Uterus (tissue), 2 donors: ENCODE measurements at regions not wholly inside any gene's neighbourhood (a gene's known extent, or its start where the extent isn't known, plus 50 kb on each side); places are given as distances from the start of the nearest gene placed in this dataset.

ENCODE experiments used
- CTCF ChIP-seq, 4 experiments: fragments of 200-600 bp in 2 of 4; fragments of 450-650 bp in 2 of 4; sonication (generic) in 2 of 4; IDR thresholded peaks; one replicate each; pipeline ENCODE4 v1.5.1; 2016 to 2019; ENCODE audit warnings: antibody characterized with exemption in 4 of 4, mild to moderate bottlenecking in 2 of 4, moderate library complexity in 1 of 4
- POLR2A ChIP-seq, 2 donors: fragments of 450-650 bp; IDR thresholded peaks; one replicate each; pipeline ENCODE4 v1.6.1; 2016; ENCODE audit warnings: antibody characterized with exemption in 2 of 2, mild to moderate bottlenecking in 1 of 2, moderate library complexity in 1 of 2

GRCh38 chr11:122024278-122024677 lies 91.7 kb downstream of the BLID start:
- no peak for TF ChIP-seq CTCF (IDR thresholded peaks at IDR 0.05)
- TF ChIP-seq POLR2A (IDR thresholded peaks at IDR 0.05) = no peak
